Prostate gland (tissue), 2 donors: ENCODE measurements at regions not wholly inside any gene's neighbourhood (a gene's known extent, or its start where the extent isn't known, plus 50 kb on each side); places are given as distances from the start of the nearest gene placed in this dataset.

ENCODE experiments used
- DNase-seq: peaks from one replicate; pipeline ENCODE4 v3.0.0-alpha.2; 2019; ENCODE audit warnings: low spot score
- H3K27ac ChIP-seq, 2 donors: fragments of 200-600 bp; sonication (generic); 2 replicates each; pipeline ENCODE4 v1.5.1; 2017 to 2019
- H3K27me3 ChIP-seq: fragments of 200-600 bp; sonication (generic); replicated peaks from 2 replicates; pipeline ENCODE4 v1.5.1; 2019; ENCODE audit not compliant: insufficient read depth
- H3K36me3 ChIP-seq, 2 donors: fragments of 200-600 bp; sonication (generic); 1 replicate in 1 of 2; 2 replicates in 1 of 2; pipeline versions ENCODE4 v1.5.1 to v1.8.1; 2017 to 2019
- H3K4me1 ChIP-seq: fragments of 200-600 bp; sonication (generic); replicated peaks from 2 replicates; pipeline ENCODE4 v1.5.1; 2019
- H3K4me3 ChIP-seq, 2 donors: fragments of 200-600 bp; sonication (generic); 2 replicates each; pipeline ENCODE4 v1.5.1; 2017 to 2019
- H3K9me3 ChIP-seq: fragments of 200-600 bp; sonication (generic); 2 replicates; pipeline ENCODE4 v1.5.1; 2017
- POLR2A ChIP-seq: fragments of 450-650 bp; IDR thresholded peaks from one replicate; pipeline ENCODE4 v1.6.1; 2016; ENCODE audit warnings: antibody characterized with exemption, mild to moderate bottlenecking
- POLR2AphosphoS5 ChIP-seq: sonication (generic); formaldehyde crosslinking; IDR thresholded peaks from one replicate; pipeline ENCODE4 v1.6.1; 2017; ENCODE audit warnings: antibody characterized with exemption
- WGBS: methylation state at CpG from one replicate; pipeline ENCODE4 v1.1.5; 2018; 5-methylcytosine and 5-hydroxymethylcytosine counted together
- intact Hi-C: fragments of 100-400 bp; cut with DNase I; formaldehyde crosslinking; loops from one replicate; pipeline ENCODE4 v1.14.2; 2022
- TF ChIP-seq, protein P1 (sequence below), 4 experiments: fragments of 200-600 bp in 2 of 4; fragments of 450-650 bp in 2 of 4; sonication (generic) in 2 of 4; IDR thresholded peaks; 1 replicate in 3 of 4; 2 replicates in 1 of 4; pipeline ENCODE4 v1.5.1; 2016 to 2019; ENCODE audit warnings: antibody characterized with exemption in 4 of 4, mild to moderate bottlenecking in 2 of 4, moderate library complexity in 2 of 4

GRCh38 chr7:132055336-132056120 is 499.1 kb upstream of the PODXL start:
- TF ChIP-seq, protein P1, sequence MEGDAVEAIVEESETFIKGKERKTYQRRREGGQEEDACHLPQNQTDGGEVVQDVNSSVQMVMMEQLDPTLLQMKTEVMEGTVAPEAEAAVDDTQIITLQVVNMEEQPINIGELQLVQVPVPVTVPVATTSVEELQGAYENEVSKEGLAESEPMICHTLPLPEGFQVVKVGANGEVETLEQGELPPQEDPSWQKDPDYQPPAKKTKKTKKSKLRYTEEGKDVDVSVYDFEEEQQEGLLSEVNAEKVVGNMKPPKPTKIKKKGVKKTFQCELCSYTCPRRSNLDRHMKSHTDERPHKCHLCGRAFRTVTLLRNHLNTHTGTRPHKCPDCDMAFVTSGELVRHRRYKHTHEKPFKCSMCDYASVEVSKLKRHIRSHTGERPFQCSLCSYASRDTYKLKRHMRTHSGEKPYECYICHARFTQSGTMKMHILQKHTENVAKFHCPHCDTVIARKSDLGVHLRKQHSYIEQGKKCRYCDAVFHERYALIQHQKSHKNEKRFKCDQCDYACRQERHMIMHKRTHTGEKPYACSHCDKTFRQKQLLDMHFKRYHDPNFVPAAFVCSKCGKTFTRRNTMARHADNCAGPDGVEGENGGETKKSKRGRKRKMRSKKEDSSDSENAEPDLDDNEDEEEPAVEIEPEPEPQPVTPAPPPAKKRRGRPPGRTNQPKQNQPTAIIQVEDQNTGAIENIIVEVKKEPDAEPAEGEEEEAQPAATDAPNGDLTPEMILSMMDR (IDR thresholded peaks at IDR 0.05): no peak
- TF ChIP-seq POLR2AphosphoS5: no peak
- H3K4me1 ChIP-seq: no peaks in the 10 kb centered on the region
- no peak for DNase-seq
- WGBS: 62% methylated on average over 9 of the region's 9 CpGs
- H3K4me3 ChIP-seq: no peak overlapping the region
- no peak overlapping the region for H3K27ac ChIP-seq
- H3K27me3 ChIP-seq: no peaks in the 10 kb centered on the region
- intact Hi-C loops: no loop called here
- H3K36me3 ChIP-seq: no peaks in the 10 kb centered on the region
- no peaks in the 10 kb centered on the region for H3K9me3 ChIP-seq

DNA sequence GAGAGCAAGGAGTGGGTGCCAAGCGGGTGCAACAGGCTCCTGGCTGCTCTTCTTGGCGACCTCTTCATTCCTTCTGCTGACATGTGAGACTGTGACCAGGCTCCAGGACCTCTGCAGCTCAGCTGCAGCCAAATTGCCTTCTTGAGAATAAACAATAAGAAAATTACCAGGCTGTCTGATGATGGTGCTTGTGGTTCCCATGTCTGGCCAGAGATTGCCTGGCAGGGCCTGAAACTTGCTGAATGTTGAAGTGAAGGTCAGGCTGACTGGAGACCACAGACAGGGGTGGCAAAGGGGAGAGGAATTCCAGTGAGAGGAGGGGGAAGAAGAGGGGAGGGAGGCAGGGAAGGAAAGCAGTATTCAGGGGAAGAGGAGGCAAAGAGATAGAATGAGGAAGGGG is 497.4 kb upstream of the PODXL start:
- Histone ChIP-seq H3K27ac (no peak overlapping the region), H3K36me3 (no peaks in the 10 kb centered on the region), H3K4me3 (no peak overlapping the region), H3K9me3 (no peaks in the 10 kb centered on the region), H3K4me1 (no peaks in the 10 kb centered on the region), H3K27me3 (no peaks in the 10 kb centered on the region)
- no peak for DNase-seq
- intact Hi-C loops: no loop called here
- TF ChIP-seq POLR2AphosphoS5: no peak
- TF ChIP-seq POLR2A: no peak
- TF ChIP-seq, protein P1 (IDR thresholded peaks at IDR 0.05): no peak
- 53% methylated on average over 2 of the region's 2 CpGs for WGBS

DNA sequence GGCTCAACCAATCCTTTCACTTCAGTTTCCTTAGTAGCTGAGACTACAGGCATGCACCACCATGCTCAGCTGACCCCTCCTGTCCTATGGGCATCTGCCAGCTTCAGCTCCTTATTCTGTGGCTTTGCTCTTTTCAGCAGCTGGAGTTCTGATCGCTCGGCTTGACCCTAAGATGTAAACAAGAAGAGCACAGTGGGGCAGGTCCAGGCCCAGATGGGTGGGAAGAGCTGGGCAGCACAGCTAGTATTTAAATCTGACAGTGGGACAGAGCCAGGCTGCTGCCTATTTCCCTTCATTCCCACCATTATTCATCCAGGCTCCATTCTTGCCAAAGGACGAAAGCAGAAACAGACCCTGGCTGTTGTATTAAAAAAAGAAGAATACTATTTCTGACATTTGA is 494.9 kb upstream of the PODXL start:
- H3K4me3 ChIP-seq: no peak overlapping the region
- WGBS: 47% methylated on average over 3 of the region's 3 CpGs
- H3K27me3 ChIP-seq: no peaks in the 10 kb centered on the region
- no peaks in the 10 kb centered on the region for H3K36me3 ChIP-seq
- H3K4me1 ChIP-seq: no peaks in the 10 kb centered on the region
- DNase-seq: no peak
- no peaks in the 10 kb centered on the region for H3K9me3 ChIP-seq
- no peak for TF ChIP-seq POLR2A
- TF ChIP-seq, protein P1 (IDR thresholded peaks at IDR 0.05): no peak
- no peak for TF ChIP-seq POLR2AphosphoS5
- intact Hi-C loops: no loop called here
- no peak overlapping the region for H3K27ac ChIP-seq

DNA sequence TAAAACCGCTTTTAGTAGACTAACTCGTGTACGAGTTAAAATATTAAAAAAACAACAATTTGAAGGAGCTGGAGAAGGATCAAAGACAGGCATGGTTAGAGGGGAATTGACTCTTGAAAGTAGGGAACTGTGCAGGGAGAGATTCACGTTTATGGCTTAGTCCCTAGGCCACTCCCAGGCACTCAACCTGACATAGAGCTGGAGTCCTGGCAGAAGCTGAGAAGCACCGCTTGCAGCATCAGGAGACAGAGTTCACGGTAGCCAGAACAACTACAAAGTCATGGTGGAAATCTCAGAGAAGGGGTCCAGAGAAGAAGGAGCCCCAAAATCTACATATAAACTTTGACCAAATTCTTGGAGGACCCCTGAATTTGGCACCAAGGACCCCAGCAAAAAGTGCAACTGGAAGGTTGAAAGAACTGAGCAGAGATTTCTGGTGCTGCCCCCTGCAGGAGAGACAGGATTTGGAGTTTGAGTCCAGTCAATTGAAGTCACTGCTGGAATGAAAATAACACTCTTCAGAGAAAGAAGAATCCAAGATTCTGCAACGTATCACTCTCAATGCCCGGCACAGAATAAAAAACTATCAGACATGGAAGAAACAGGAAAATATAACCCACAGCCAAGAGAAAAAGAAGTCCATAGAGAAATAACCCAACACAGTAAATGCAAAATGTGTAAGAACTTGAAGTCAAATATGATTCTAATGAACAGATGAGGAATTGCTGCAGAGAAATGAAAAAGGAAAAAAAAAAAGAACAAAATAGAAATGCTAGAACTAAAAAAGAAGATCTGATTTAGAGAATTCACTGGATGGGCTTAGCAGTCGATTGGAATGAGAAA is 493.3 kb upstream of the PODXL start:
- no peak overlapping the region for H3K4me3 ChIP-seq
- H3K27me3 ChIP-seq: no peaks in the 10 kb centered on the region
- 57% methylated on average over 9 of the region's 9 CpGs for WGBS
- no peak overlapping the region for H3K27ac ChIP-seq
- intact Hi-C loops: no loop called here
- no peaks in the 10 kb centered on the region for H3K4me1 ChIP-seq
- DNase-seq: no peak
- H3K9me3 ChIP-seq: no peaks in the 10 kb centered on the region
- no peak for TF ChIP-seq POLR2AphosphoS5
- TF ChIP-seq, protein P1 (IDR thresholded peaks at IDR 0.05): peak in 3 of 4 experiments; percentile 19 to 27 (median 27)
- H3K36me3 ChIP-seq: no peaks in the 10 kb centered on the region
